H7 (cell line): ENCODE measurements at regions not wholly inside any gene's neighbourhood (a gene's known extent, or its start where the extent isn't known, plus 50 kb on each side); places are given as distances from the start of the nearest gene placed in this dataset.

Experiments used
- DNase-seq: peaks from one replicate; pipeline ENCODE4 v3.0.0; 2012
- H3K27me3 ChIP-seq: 2 replicates; pipeline ENCODE4 v1.6.0; 2011; ENCODE audit warnings: mild to moderate bottlenecking, low read length; ENCODE audit not compliant: control insufficient read depth, insufficient read depth
- H3K36me3 ChIP-seq: replicated peaks from 2 replicates; pipeline ENCODE4 v1.5.1; 2011; ENCODE audit warnings: low read length; ENCODE audit not compliant: control insufficient read depth, insufficient read depth
- H3K4me3 ChIP-seq: 2 replicates; pipeline ENCODE4 v1.5.1; 2011; ENCODE audit warnings: low read depth, mild to moderate bottlenecking, control low read depth, low read length, moderate library complexity; ENCODE audit not compliant: insufficient read depth

GRCh38 chr10:125514206-125515162, 168.5 kb downstream of the TEX36 start:
- Histone ChIP-seq H3K4me3 (no peak overlapping the region), H3K27me3 (no peaks in the 10 kb centered on the region), H3K36me3 (no peaks in the 10 kb centered on the region)
- DNase-seq = no peak

DNA sequence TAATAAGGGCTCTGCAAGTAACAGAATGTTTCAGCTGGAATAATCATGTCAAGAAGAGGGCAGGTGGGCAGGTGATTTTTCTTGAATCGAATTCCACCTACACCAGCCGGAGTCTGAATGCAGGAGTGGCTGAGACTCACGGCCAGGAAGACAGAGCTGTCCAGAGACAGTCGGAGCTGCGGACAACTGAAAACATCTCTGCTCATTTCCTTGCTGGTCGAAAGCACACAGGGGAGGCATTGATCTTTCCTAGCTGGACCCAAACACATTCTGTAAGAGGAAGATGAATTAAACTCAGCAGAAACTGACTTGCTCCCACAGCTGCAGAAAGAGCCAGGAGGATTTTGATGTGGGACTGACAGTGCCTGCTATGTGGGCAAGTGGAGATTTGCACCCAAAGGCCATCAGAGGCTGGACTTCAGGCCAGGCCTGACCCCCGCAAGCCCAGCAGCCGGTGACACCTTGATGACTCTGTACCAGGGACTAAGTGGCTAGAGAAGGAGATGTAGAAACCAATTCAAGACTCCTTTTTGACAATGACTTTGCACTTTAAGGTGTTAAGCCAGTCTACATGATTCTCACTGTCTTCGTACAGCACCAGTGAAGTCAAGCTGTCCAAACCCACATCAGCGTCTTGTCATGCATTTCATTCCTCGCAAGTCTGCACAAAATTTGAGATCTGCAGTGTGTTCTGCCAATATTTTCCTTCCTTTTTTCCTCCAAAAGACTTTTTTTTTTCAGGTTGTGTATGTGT, 169.4 kb downstream of the TEX36 start:
- DNase-seq = no peak
- H3K36me3 ChIP-seq = no peaks in the 10 kb centered on the region
- no peaks in the 10 kb centered on the region for H3K27me3 ChIP-seq
- H3K4me3 ChIP-seq = no peak overlapping the region

DNA sequence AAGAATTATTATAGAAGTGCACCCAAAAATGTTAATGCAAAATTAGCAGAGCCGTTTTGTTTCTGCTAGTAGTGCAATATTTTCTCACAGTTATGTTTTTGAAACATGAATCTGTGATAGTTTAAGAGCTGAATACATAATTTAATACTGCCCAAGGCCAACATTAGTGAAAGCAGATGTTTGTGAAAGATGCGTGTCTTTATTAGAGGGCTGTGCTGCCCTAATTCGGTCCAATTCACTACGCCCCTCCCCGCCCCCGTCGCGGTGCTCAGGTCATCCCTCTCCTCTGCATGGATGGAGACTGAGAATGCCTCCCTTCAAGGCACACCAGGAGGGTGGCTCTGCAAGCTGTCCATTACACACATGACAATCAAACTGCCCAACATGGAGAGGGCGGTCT, 172.0 kb downstream of the TEX36 start:
- H3K36me3 ChIP-seq = no peaks in the 10 kb centered on the region
- no peak overlapping the region for H3K4me3 ChIP-seq
- H3K27me3 ChIP-seq = no peaks in the 10 kb centered on the region
- DNase-seq = no peak

DNA sequence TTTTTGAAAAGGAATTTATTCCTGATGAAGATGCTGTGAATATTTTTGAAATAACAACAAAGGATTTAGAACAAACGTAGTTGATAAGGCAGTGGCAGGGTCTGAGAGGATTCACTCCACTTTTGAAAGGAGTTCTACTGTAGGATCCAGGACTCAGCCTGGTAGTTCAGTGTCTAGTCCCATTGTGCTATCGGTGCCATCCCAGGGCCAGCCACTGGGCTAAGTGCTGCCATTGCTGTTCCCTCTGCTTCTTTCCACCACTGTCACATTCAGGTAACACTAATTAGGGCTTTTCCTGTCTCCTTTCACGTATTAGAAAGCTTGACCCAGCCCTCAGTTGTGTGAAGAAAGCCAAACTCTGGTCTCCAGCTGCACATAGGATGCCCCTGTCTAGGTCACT, 177.3 kb downstream of the TEX36 start:
- Histone ChIP-seq H3K27me3 (no peaks in the 10 kb centered on the region), H3K36me3 (no peaks in the 10 kb centered on the region)
- DNase-seq = no peak

DNA sequence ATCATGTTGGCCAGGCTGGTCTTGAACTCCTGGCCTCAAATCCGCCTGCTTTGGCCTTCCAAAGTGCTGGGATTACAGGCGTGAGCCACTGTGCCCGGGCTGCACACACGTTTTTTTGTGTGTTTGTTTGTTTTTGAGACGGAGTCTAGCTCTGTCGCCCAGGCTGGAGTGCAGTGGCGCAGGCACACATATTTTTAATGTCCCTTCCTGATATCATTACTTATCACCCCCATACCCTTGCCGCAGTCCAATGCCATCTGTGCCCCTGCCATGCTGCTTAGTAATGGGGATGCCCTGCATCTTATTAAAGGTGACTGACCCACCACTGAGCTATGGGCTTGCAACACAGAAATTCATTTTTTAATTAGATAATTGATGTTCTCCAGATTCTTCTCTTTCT, 180.7 kb downstream of the TEX36 start:
- no peaks in the 10 kb centered on the region for H3K27me3 ChIP-seq
- DNase-seq = no peak
- no peaks in the 10 kb centered on the region for H3K36me3 ChIP-seq
- no peak overlapping the region for H3K4me3 ChIP-seq

More for the DNA sequence above, 177.3 kb downstream of the TEX36 start:
- H3K4me3 ChIP-seq = no peak overlapping the region

DNA sequence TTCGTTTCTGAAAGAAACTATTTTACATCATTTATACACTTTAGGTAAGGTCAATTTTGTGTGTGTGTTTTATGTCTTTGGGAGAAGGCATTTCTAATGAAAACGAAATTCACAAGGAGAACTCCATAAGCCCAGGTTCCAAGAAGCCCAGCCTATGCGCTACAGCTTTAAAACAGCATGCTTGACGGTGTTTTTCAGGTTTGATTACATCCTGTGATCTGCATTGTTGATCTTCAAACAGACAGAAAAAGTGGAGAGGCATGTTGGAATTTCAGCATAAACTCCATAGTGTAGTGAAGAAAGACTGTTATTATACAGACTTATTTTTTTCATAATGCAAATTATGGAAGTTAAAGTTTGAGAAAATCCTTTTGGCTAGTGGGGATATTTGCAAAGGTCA, 187.6 kb downstream of the TEX36 start:
- no peak overlapping the region for H3K4me3 ChIP-seq
- no peak for DNase-seq
- H3K27me3 ChIP-seq = no peaks in the 10 kb centered on the region
- H3K36me3 ChIP-seq = no peaks in the 10 kb centered on the region

DNA sequence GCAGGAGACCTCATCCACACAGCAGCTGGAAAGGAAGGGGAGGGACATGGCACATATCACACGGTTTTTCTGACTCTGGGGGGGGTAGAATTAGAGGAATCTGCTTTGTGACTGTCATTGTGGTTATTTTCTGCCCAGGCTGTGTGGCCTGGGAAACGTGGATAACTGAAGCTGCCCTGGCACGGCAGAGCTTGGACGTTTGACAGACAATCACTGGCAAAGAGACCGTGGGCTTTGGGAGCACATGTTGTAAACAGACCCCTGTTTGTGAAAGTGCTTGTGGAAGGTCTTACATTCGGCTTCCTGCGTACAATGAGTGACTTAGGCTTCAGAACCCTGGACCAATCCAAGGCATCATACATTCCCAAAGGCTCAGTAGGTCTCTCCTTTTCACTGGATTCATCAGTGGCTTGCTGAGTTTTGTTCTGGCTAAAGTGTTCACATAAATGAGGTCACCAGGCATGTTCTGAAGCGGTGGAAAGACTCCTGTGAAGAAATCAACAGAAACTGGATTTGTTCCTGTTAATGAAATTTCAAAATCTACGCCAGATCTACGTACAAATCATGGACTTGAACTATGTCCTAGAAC, 188.2 kb downstream of the TEX36 start:
- DNase-seq = no peak
- Histone ChIP-seq H3K4me3 (no peak overlapping the region), H3K36me3 (no peaks in the 10 kb centered on the region), H3K27me3 (no peaks in the 10 kb centered on the region)

DNA sequence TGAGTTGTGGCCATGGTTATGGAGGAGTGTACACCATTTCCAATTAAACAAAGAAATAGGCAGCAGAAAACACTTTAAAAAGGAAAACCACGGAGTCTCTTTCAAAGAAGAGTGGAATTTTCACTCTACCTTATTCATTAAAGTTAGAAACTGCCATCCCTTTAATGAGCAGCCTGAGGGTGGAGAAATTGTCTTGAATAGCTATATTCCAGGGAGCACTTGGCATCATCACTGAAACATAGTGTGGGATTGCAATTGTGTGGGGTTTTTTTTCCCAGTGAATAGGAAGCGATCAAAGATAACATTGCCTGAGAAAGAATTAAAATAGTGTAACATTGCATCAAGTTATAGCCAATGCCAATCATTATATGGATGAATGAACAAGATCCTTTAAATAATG, 191.6 kb downstream of the TEX36 start:
- no peak for DNase-seq
- Histone ChIP-seq H3K4me3 (no peak overlapping the region), H3K27me3 (no peaks in the 10 kb centered on the region), H3K36me3 (no peaks in the 10 kb centered on the region)

GRCh38 chr10:125489731-125490130, 193.2 kb downstream of the TEX36 start:
- Histone ChIP-seq H3K27me3 (no peaks in the 10 kb centered on the region), H3K36me3 (no peaks in the 10 kb centered on the region), H3K4me3 (no peak overlapping the region)
- no peak for DNase-seq

- no peaks in the 10 kb centered on the region for H3K27me3 ChIP-seq
- no peak overlapping the region for H3K4me3 ChIP-seq
- DNase-seq = no peak
- H3K36me3 ChIP-seq = no peaks in the 10 kb centered on the region
These were observed 197.3 kb downstream of the TEX36 start for GRCh38 chr10:125485665-125486064.

DNA sequence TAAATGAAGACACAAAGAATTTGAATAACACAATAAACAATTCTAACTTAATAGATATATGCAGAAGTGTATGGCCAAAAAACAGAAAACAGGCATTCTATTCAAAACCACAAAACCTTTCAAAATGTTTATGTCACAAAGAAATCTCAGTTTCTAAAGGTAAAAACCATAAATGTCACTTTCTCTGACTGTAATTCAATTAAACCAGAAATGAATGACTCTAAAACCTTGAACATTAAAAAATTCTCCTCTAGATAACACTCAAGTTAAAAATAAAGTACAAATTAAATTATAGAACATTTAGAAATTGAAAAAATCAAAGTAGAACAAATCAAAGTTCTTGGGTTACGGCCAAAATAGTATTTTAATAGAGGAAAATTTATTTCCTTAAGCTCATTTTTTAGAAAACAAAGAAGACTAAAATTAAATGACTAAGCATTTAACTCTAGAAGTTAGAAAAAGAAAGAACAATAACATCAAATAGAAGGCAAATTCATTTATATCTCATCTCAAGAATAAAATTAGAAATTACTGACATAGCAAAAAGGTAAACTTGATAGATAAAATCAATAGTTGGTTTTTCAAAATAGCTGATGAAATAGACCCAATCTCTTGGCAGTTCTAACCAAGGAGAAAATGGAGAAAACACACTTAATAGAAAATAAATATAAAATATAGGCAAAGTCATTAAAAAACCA, 198.8 kb downstream of the TEX36 start:
- no peak overlapping the region for H3K4me3 ChIP-seq
- H3K27me3 ChIP-seq = no peaks in the 10 kb centered on the region
- no peaks in the 10 kb centered on the region for H3K36me3 ChIP-seq
- no peak for DNase-seq

- no peak overlapping the region for H3K4me3 ChIP-seq
- no peaks in the 10 kb centered on the region for H3K27me3 ChIP-seq
- DNase-seq = no peak
- no peaks in the 10 kb centered on the region for H3K36me3 ChIP-seq
These were observed 200.3 kb downstream of the TEX36 start for GRCh38 chr10:125482637-125483036.

GRCh38 chr10:125482108-125482507, 200.9 kb downstream of the TEX36 start:
- H3K27me3 ChIP-seq = no peaks in the 10 kb centered on the region
- no peaks in the 10 kb centered on the region for H3K36me3 ChIP-seq
- no peak for DNase-seq
- no peak overlapping the region for H3K4me3 ChIP-seq

GRCh38 chr10:125479059-125479458, 203.9 kb downstream of the TEX36 start:
- DNase-seq = no peak
- Histone ChIP-seq H3K36me3 (no peaks in the 10 kb centered on the region), H3K27me3 (no peaks in the 10 kb centered on the region), H3K4me3 (no peak overlapping the region)
